ENCODE measurements at regions not wholly inside any gene's neighbourhood (a gene's known extent, or its start where the extent isn't known, plus 50 kb on each side); places are given as distances from the start of the nearest gene placed in this dataset.
A peak's percentile ranks its signal among the peaks of the same experiment; 100 is the strongest.

DNA sequence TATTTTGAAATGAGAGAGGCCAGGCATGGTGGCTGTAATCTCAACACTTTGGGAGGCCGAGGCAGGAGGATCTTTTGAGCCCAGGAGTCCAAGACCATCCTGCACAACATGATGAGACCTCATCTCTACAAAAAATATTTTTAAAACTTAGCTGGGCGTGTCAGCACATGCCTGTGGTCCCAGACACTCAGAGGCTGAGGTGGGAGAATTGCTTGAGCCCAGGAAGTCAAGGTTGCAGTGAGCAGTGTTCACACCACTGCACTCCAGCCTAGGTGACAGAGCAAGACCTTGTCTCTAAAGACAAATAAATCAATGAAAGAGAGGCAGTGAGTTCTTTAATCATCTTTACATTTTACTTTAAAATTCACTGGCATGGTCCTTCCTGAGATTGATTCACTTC lies 124.5 kb downstream of the DUSP6 start (continued):
- TF ChIP-seq, protein P1, sequence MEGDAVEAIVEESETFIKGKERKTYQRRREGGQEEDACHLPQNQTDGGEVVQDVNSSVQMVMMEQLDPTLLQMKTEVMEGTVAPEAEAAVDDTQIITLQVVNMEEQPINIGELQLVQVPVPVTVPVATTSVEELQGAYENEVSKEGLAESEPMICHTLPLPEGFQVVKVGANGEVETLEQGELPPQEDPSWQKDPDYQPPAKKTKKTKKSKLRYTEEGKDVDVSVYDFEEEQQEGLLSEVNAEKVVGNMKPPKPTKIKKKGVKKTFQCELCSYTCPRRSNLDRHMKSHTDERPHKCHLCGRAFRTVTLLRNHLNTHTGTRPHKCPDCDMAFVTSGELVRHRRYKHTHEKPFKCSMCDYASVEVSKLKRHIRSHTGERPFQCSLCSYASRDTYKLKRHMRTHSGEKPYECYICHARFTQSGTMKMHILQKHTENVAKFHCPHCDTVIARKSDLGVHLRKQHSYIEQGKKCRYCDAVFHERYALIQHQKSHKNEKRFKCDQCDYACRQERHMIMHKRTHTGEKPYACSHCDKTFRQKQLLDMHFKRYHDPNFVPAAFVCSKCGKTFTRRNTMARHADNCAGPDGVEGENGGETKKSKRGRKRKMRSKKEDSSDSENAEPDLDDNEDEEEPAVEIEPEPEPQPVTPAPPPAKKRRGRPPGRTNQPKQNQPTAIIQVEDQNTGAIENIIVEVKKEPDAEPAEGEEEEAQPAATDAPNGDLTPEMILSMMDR (IDR thresholded peaks at IDR 0.05) = no peak
- TF ChIP-seq FOXM1 (IDR thresholded peaks at IDR 0.05; ENCODE audit: low read depth) = no peak

DNA sequence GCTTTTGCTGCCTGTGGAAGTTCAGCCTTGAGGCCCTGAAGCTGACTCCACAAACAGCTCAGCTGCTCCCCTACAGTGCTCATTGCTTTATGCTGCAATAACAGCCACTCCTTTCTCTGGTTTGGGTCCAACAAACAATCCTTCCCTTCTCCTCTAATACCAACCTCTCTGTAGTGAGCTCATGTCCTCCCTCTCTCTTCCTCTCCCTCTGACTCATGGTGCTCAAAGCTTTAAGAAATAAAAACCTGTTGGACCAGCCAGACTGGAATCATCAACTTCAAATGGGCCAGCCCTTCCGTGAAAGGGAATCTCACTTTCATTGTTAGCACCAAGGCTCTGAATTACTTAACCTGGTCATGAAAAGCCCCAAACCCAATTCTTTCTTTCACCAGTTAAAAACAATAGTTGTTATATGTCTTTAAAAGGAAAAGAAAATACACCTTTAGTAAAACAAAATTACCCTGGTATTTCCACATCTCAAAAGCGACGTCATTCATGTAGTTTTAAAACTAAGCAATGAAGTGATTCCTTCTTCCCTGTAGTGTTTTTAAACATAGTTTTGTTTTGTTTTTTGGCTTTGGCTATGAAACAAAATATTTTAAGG lies 126.4 kb downstream of the DUSP6 start:
- ChIA-PET CTCF (no interaction called here), POLR2A (no interaction called here)
- Histone ChIP-seq H3K9me2 (no peaks in the 10 kb centered on the region), H3K27ac (ENCODE audit: low read depth in 2 of 2, low read length in 1 of 2) (peak overlapping the region in 1 of 2 experiments; percentile 45; a peak in 2 of 4 replicates), H2AFZ (ENCODE audit: low read depth) (peak overlapping the region; percentile 85), H4K20me1 (ENCODE audit: insufficient read depth) (no peaks in the 10 kb centered on the region), H3K9ac (no peak overlapping the region), H3K4me3 (ENCODE audit: low read depth in 2 of 2, low read length in 1 of 2) (no peak overlapping the region; a peak in 1 of 4 replicates), H3K79me2 (ENCODE audit: insufficient read depth) (no peaks in the 10 kb centered on the region), H3K27me3 (ENCODE audit: insufficient read depth) (no peaks in the 10 kb centered on the region), H3K4me1 (ENCODE audit: control insufficient read depth in 1 of 2, insufficient read depth in 2 of 2, low read depth in 1 of 2, low read length in 1 of 2) (peaks cover 1 to 14% of the 10 kb centered on the region in 2 experiments), H3K36me3 (replicated peaks in 1 of 2; ENCODE audit: control insufficient read depth in 1 of 2, insufficient read depth in 2 of 2, low read length in 1 of 2) (no peaks in the 10 kb centered on the region), H3K9me3 (no peaks in the 10 kb centered on the region), H3F3A (replicated peaks; ENCODE audit: insufficient read depth) (peaks cover 6% of the 10 kb centered on the region), H3K4me2 (peak overlapping the region; percentile 65)
- TF ChIP-seq, protein P2, sequence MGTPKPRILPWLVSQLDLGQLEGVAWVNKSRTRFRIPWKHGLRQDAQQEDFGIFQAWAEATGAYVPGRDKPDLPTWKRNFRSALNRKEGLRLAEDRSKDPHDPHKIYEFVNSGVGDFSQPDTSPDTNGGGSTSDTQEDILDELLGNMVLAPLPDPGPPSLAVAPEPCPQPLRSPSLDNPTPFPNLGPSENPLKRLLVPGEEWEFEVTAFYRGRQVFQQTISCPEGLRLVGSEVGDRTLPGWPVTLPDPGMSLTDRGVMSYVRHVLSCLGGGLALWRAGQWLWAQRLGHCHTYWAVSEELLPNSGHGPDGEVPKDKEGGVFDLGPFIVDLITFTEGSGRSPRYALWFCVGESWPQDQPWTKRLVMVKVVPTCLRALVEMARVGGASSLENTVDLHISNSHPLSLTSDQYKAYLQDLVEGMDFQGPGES (IDR thresholded peaks at IDR 0.05; ENCODE audit: low read depth, low read length) = no peak
- TF ChIP-seq RXRA (IDR thresholded peaks at IDR 0.05; ENCODE audit: borderline replicate concordance, low read depth) (no peak), POLR2AphosphoS5 (IDR thresholded peaks at IDR 0.05; ENCODE audit: low read depth, low read length) (no peak), SMC3 (IDR thresholded peaks at IDR 0.05; ENCODE audit: low read depth, low read length) (no peak), JUND (IDR thresholded peaks at IDR 0.05) (no peak), YY1 (IDR thresholded peaks at IDR 0.05; ENCODE audit: low read depth) (no peak), TAF1 (IDR thresholded peaks at IDR 0.05; ENCODE audit: borderline replicate concordance, low read depth, low read length) (no peak), MXI1 (IDR thresholded peaks at IDR 0.05; ENCODE audit: low read depth, low read length) (no peak), CHD2 (IDR thresholded peaks at IDR 0.05; ENCODE audit: low read length, partially characterized antibody) (no peak), EZH2phosphoT487 (IDR thresholded peaks at IDR 0.05; ENCODE audit: borderline replicate concordance, low read depth) (no peak), RAD21 (IDR thresholded peaks at IDR 0.05; ENCODE audit: low read length) (no peak), FOSL2 (IDR thresholded peaks at IDR 0.05; ENCODE audit: borderline replicate concordance, low read depth) (no peak; the same call in 1 of the 2 replicates), FOXM1 (IDR thresholded peaks at IDR 0.05; ENCODE audit: low read depth) (no peak), ELF1 (IDR thresholded peaks at IDR 0.05) (no peak), TEAD4 (IDR thresholded peaks at IDR 0.05; ENCODE audit: borderline replicate concordance, insufficient read depth) (no peak), GABPA (IDR thresholded peaks at IDR 0.05; ENCODE audit: low read depth) (no peak)
- TF ChIP-seq, protein P3, sequence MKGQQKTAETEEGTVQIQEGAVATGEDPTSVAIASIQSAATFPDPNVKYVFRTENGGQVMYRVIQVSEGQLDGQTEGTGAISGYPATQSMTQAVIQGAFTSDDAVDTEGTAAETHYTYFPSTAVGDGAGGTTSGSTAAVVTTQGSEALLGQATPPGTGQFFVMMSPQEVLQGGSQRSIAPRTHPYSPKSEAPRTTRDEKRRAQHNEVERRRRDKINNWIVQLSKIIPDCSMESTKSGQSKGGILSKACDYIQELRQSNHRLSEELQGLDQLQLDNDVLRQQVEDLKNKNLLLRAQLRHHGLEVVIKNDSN (IDR thresholded peaks at IDR 0.05; ENCODE audit: borderline replicate concordance, low read depth) = no peak
- TF ChIP-seq, protein P4, sequence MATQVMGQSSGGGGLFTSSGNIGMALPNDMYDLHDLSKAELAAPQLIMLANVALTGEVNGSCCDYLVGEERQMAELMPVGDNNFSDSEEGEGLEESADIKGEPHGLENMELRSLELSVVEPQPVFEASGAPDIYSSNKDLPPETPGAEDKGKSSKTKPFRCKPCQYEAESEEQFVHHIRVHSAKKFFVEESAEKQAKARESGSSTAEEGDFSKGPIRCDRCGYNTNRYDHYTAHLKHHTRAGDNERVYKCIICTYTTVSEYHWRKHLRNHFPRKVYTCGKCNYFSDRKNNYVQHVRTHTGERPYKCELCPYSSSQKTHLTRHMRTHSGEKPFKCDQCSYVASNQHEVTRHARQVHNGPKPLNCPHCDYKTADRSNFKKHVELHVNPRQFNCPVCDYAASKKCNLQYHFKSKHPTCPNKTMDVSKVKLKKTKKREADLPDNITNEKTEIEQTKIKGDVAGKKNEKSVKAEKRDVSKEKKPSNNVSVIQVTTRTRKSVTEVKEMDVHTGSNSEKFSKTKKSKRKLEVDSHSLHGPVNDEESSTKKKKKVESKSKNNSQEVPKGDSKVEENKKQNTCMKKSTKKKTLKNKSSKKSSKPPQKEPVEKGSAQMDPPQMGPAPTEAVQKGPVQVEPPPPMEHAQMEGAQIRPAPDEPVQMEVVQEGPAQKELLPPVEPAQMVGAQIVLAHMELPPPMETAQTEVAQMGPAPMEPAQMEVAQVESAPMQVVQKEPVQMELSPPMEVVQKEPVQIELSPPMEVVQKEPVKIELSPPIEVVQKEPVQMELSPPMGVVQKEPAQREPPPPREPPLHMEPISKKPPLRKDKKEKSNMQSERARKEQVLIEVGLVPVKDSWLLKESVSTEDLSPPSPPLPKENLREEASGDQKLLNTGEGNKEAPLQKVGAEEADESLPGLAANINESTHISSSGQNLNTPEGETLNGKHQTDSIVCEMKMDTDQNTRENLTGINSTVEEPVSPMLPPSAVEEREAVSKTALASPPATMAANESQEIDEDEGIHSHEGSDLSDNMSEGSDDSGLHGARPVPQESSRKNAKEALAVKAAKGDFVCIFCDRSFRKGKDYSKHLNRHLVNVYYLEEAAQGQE (IDR thresholded peaks at IDR 0.05; ENCODE audit: low read depth, low read length) = no peak
- TF ChIP-seq, protein P5, sequence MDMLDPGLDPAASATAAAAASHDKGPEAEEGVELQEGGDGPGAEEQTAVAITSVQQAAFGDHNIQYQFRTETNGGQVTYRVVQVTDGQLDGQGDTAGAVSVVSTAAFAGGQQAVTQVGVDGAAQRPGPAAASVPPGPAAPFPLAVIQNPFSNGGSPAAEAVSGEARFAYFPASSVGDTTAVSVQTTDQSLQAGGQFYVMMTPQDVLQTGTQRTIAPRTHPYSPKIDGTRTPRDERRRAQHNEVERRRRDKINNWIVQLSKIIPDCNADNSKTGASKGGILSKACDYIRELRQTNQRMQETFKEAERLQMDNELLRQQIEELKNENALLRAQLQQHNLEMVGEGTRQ (IDR thresholded peaks at IDR 0.05; ENCODE audit: borderline replicate concordance, low read depth, low read length) = no peak
- TF ChIP-seq, protein P6, sequence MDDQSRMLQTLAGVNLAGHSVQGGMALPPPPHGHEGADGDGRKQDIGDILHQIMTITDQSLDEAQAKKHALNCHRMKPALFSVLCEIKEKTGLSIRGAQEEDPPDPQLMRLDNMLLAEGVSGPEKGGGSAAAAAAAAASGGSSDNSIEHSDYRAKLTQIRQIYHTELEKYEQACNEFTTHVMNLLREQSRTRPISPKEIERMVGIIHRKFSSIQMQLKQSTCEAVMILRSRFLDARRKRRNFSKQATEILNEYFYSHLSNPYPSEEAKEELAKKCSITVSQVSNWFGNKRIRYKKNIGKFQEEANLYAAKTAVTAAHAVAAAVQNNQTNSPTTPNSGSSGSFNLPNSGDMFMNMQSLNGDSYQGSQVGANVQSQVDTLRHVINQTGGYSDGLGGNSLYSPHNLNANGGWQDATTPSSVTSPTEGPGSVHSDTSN (IDR thresholded peaks at IDR 0.05) = no peak
- WGBS (ENCODE audit: low lambda C conversion rate) = 83% methylated on average over 3 of the region's 3 CpGs
- DNase-seq = no peak
